Lower leg skin (tissue), 4 donors: ENCODE measurements at regions not wholly inside any gene's neighbourhood (a gene's known extent, or its start where the extent isn't known, plus 50 kb on each side); places are given as distances from the start of the nearest gene placed in this dataset.

Experiments
- DNase-seq, 2 donors: peaks; one replicate each; pipeline ENCODE4 v3.0.0-alpha.2; 2019; ENCODE audit warnings: low spot score in 2 of 2
- H3K4me3 ChIP-seq: fragments of 200-600 bp; sonication (generic); 2 replicates; pipeline ENCODE4 v1.5.1; 2017; ENCODE audit warnings: mild to moderate bottlenecking, low read depth; ENCODE audit not compliant: poor library complexity, severe bottlenecking
- POLR2A ChIP-seq, 2 donors: fragments of 450-650 bp; IDR thresholded peaks; one replicate each; pipeline ENCODE4 v1.6.1; 2016 to 2017; ENCODE audit warnings: antibody characterized with exemption in 2 of 2, mild to moderate bottlenecking in 1 of 2, moderate library complexity in 1 of 2
- WGBS, 2 donors: methylation state at CpG; one replicate each; pipeline ENCODE4 v1.1.5; 2018; 5-methylcytosine and 5-hydroxymethylcytosine counted together
- intact Hi-C: fragments of 100-400 bp; cut with DNase I; formaldehyde crosslinking; loops from one replicate; pipeline ENCODE4 v1.15.0; 2023; ENCODE audit warnings: low total_unique reads
- TF ChIP-seq, protein P1 (sequence below), 3 donors: fragments of 450-650 bp; IDR thresholded peaks; one replicate each; pipeline ENCODE4 v1.5.1; 2016; ENCODE audit warnings: antibody characterized with exemption in 3 of 3, mild to moderate bottlenecking in 3 of 3, moderate library complexity in 2 of 3

DNA sequence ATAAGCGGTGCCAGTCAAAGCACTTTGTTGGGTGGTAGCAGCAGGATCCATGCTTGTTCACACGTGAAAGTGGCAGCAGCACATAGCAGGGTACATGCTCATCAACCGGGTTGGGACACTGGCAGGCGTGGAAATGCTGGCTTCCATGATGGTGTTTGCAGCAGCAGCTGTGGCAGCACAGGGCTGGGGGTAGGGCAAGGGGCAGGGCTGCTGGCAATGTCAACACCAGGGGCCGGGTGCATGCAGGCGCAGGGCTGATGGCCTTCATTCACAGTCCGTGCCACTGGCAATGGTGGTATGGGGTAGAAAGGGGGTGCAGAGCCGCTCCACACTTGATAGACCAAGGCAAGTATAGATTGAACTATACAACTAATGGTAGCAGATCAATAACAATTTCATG lies 374.7 kb upstream of the FAM241A start:
- 84 to 94% methylated on average over 8 of the region's 8 CpGs for WGBS, 2 donors
- no peak for DNase-seq

DNA sequence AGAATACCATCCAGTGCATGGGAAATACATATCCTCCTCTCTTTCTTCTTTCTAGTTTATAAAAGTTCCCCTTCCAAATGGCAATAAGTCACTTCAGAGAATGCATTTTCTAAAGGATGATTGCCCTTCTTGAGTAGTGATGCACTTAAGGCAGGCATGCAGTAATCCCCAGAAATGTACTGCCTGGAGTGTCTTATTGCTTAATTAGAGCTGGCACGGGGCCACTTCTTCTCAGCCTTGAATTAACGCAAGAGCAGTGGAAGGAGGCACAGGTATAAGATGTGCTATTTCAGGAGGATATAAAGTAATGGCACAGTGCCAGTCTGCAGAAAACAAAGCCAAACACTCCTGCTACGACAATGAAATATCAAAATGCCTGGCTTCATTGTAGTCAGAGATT lies 371.4 kb upstream of the FAM241A start:
- 29 to 30% methylated on average over 3 of the region's 3 CpGs for WGBS, 2 donors
- DNase-seq, result no peak
- no peak overlapping the region for H3K4me3 ChIP-seq
- intact Hi-C loops, result no loop called here
- no peak for TF ChIP-seq POLR2A (IDR thresholded peaks at IDR 0.05)
- TF ChIP-seq, protein P1, sequence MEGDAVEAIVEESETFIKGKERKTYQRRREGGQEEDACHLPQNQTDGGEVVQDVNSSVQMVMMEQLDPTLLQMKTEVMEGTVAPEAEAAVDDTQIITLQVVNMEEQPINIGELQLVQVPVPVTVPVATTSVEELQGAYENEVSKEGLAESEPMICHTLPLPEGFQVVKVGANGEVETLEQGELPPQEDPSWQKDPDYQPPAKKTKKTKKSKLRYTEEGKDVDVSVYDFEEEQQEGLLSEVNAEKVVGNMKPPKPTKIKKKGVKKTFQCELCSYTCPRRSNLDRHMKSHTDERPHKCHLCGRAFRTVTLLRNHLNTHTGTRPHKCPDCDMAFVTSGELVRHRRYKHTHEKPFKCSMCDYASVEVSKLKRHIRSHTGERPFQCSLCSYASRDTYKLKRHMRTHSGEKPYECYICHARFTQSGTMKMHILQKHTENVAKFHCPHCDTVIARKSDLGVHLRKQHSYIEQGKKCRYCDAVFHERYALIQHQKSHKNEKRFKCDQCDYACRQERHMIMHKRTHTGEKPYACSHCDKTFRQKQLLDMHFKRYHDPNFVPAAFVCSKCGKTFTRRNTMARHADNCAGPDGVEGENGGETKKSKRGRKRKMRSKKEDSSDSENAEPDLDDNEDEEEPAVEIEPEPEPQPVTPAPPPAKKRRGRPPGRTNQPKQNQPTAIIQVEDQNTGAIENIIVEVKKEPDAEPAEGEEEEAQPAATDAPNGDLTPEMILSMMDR (IDR thresholded peaks at IDR 0.05), result no peak

More for the DNA sequence above, 374.7 kb upstream of the FAM241A start:
- H3K4me3 ChIP-seq, result no peak overlapping the region
- intact Hi-C loops, result no loop called here
- no peak for TF ChIP-seq POLR2A (IDR thresholded peaks at IDR 0.05)
- TF ChIP-seq, protein P1 (IDR thresholded peaks at IDR 0.05), result no peak

- no peak overlapping the region for H3K4me3 ChIP-seq
- TF ChIP-seq, protein P1 (IDR thresholded peaks at IDR 0.05), result no peak
- TF ChIP-seq POLR2A (IDR thresholded peaks at IDR 0.05), result no peak
- intact Hi-C loops, result no loop called here
- no peak for DNase-seq
- WGBS, 2 donors, result 46 to 65% methylated on average over 4 of the region's 4 CpGs
Measured at GRCh38 chr4:111775556-111776297, 369.5 kb upstream of the FAM241A start.

- DNase-seq, result no peak
- no peak for TF ChIP-seq POLR2A (IDR thresholded peaks at IDR 0.05)
- TF ChIP-seq, protein P1 (IDR thresholded peaks at IDR 0.05), result no peak
- intact Hi-C loops, result no loop called here
- H3K4me3 ChIP-seq, result no peak overlapping the region
- 50 to 54% methylated on average over 1 of the region's 1 CpG for WGBS, 2 donors
Measured at GRCh38 chr4:111776561-111776960, 368.7 kb upstream of the FAM241A start.

- DNase-seq, result no peak
Measured at GRCh38 chr4:111778543-111778942, 366.7 kb upstream of the FAM241A start.

More at GRCh38 chr4:111778543-111778942, 366.7 kb upstream of the FAM241A start:
- intact Hi-C loops, result no loop called here
- 56 to 57% methylated on average over 1 of the region's 1 CpG for WGBS, 2 donors
- TF ChIP-seq, protein P1 (IDR thresholded peaks at IDR 0.05), result no peak
- no peak for TF ChIP-seq POLR2A (IDR thresholded peaks at IDR 0.05)
- no peak overlapping the region for H3K4me3 ChIP-seq
